CD14-positive monocyte (primary cell): ENCODE measurements at regions not wholly inside any gene's neighbourhood (a gene's known extent, or its start where the extent isn't known, plus 50 kb on each side); places are given as distances from the start of the nearest gene placed in this dataset.

Experiments
- DNase-seq, 3 donors: peaks; one replicate each; pipeline ENCODE4 v3.0.0-alpha.2; 2011 to 2022
- H2AFZ ChIP-seq: 2 replicates; pipeline ENCODE4 v1.6.0; 2012; ENCODE audit warnings: mild to moderate bottlenecking, low read depth, low read length, inconsistent platforms; ENCODE audit not compliant: insufficient read depth, poor library complexity, severe bottlenecking
- H3K27ac ChIP-seq, 2 donors: 1 replicate in 1 of 2; 2 replicates in 1 of 2; pipeline ENCODE4 v1.5.1; 2012 to 2013; ENCODE audit warnings: low read length in 2 of 2, control low read depth in 1 of 2, inconsistent platforms in 1 of 2, low read depth in 1 of 2, mild to moderate bottlenecking in 1 of 2
- H3K27me3 ChIP-seq, 2 donors: one replicate each; pipeline versions ENCODE4 v1.6.0 to v1.6.1; 2011 to 2013; ENCODE audit warnings: low read length in 2 of 2; ENCODE audit not compliant: control insufficient read depth in 2 of 2, insufficient read depth in 2 of 2
- H3K36me3 ChIP-seq, 2 donors: replicated peaks in 1 of 2; 1 replicate in 1 of 2; 2 replicates in 1 of 2; pipeline versions ENCODE4 v1.5.1 to v1.6.1; 2012 to 2013; ENCODE audit warnings: low read length in 2 of 2, control low read depth in 1 of 2, inconsistent platforms in 1 of 2, mild to moderate bottlenecking in 1 of 2; ENCODE audit not compliant: insufficient read depth in 2 of 2, control insufficient read depth in 1 of 2
- H3K4me1 ChIP-seq, 2 donors: 1 replicate in 1 of 2; 2 replicates in 1 of 2; pipeline versions ENCODE4 v1.5.1 to v1.6.1; 2012 to 2013; ENCODE audit warnings: low read length in 2 of 2, control low read depth in 1 of 2, inconsistent platforms in 1 of 2, mild to moderate bottlenecking in 1 of 2, moderate library complexity in 1 of 2; ENCODE audit not compliant: insufficient read depth in 2 of 2, control insufficient read depth in 1 of 2
- H3K4me2 ChIP-seq: replicated peaks from 2 replicates; pipeline ENCODE3; 2012; ENCODE audit warnings: low read length, moderate library complexity, mild to moderate bottlenecking; ENCODE audit not compliant: poor library complexity, severe bottlenecking; ENCODE audit errors: extremely low read depth
- H3K4me3 ChIP-seq, 3 experiments: fragments of 200-600 bp in 1 of 3; sonication (generic) in 1 of 3; replicated peaks in 1 of 3; 1 replicate in 2 of 3; 2 replicates in 1 of 3; pipeline ENCODE4 v1.5.1; 2011 to 2013; ENCODE audit warnings: low read length in 3 of 3, mild to moderate bottlenecking in 3 of 3, control low read depth in 2 of 3, low read depth in 2 of 3, inconsistent platforms in 1 of 3, moderate library complexity in 1 of 3
- H3K79me2 ChIP-seq: 2 replicates; pipeline ENCODE4 v1.6.0; 2012; ENCODE audit warnings: mild to moderate bottlenecking, control low read depth, inconsistent platforms, low read length, moderate library complexity; ENCODE audit not compliant: insufficient read depth
- H3K9ac ChIP-seq: 2 replicates; pipeline ENCODE4 v1.6.0; 2017; ENCODE audit warnings: low read length, mild to moderate bottlenecking; ENCODE audit not compliant: insufficient read depth, poor library complexity, severe bottlenecking
- H3K9me3 ChIP-seq, 2 donors: replicated peaks in 1 of 2; 1 replicate in 1 of 2; 2 replicates in 1 of 2; pipeline versions ENCODE4 v1.5.1 to v1.6.1; 2012 to 2013; ENCODE audit warnings: low read length in 2 of 2, control low read depth in 1 of 2; ENCODE audit not compliant: control insufficient read depth in 1 of 2, insufficient read depth in 1 of 2
- H4K20me1 ChIP-seq: 2 replicates; pipeline ENCODE4 v1.6.0; 2012; ENCODE audit warnings: mild to moderate bottlenecking, low read length, control low read depth, moderate library complexity; ENCODE audit not compliant: insufficient read depth
- H3K27ac Mint-ChIP-seq, 7 donors: one replicate each; pipeline ENCODE4 v1.8.0; 2020; ENCODE audit warnings: mild to moderate bottlenecking in 7 of 7, mixed read lengths in 7 of 7, moderate library complexity in 6 of 7, inconsistent platforms in 2 of 7
- H3K27me3 Mint-ChIP-seq, 3 donors: one replicate each; pipeline ENCODE4 v1.8.0; 2021 to 2022; ENCODE audit warnings: low read depth in 3 of 3, mild to moderate bottlenecking in 3 of 3, mixed read lengths in 3 of 3, moderate library complexity in 3 of 3, inconsistent platforms in 1 of 3
- H3K36me3 Mint-ChIP-seq, 2 donors: one replicate each; pipeline ENCODE4 v1.8.0; 2020; ENCODE audit warnings: mixed read lengths in 2 of 2, inconsistent platforms in 1 of 2, mild to moderate bottlenecking in 1 of 2
- H3K4me1 Mint-ChIP-seq: one replicate; pipeline ENCODE4 v1.8.0; 2020; ENCODE audit warnings: mild to moderate bottlenecking, mixed read lengths
- H3K4me3 Mint-ChIP-seq, 2 donors: one replicate each; pipeline ENCODE4 v1.8.0; 2020; ENCODE audit warnings: mild to moderate bottlenecking in 2 of 2, mixed read lengths in 2 of 2, moderate library complexity in 1 of 2
- H3K9me3 Mint-ChIP-seq, 7 donors: one replicate each; pipeline ENCODE4 v1.8.0; 2020 to 2022; ENCODE audit warnings: mixed read lengths in 7 of 7, mild to moderate bottlenecking in 6 of 7, moderate library complexity in 6 of 7, inconsistent platforms in 2 of 7
- WGBS: methylation state at CpG from one replicate; pipeline ENCODE4 v1.1.5; 2013; ENCODE audit warnings: missing lambda C conversion rate; ENCODE audit not compliant: insufficient coverage; 5-methylcytosine and 5-hydroxymethylcytosine counted together
- intact Hi-C, 2 donors: fragments of 100-400 bp; cut with micrococcal nuclease; formaldehyde crosslinking; loops; one replicate each; pipeline versions ENCODE4 v1.15.0 to v1.15.1; 2023
- TF ChIP-seq, protein P1 (sequence below): fragments of 200-600 bp; IDR thresholded peaks from one replicate; pipeline ENCODE4 v1.8.0; 2022; ENCODE audit warnings: antibody characterized with exemption, mild to moderate bottlenecking

DNA sequence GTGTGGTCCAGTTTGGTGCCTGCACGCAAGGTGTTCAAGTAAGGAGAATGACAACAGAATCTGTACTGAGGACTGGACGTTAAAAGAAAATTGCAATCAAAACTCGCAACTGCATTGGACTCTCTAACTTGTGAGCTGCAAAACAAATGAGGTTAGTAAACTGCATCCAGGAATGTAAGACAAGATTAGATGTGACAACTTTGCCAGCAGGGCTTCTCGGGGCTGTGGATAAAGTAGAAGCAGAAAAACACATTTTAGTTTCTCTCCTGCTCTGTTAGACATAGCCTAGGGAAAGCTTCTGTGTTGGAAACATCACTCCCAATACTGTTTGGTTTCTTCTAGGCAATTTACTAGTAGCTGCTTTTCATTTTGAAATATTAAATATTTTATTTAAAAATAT lies 338.2 kb upstream of the NAV3 start:
- H3K4me2 ChIP-seq, result no peak overlapping the region
- no peaks in the 10 kb centered on the region for H3K9me3 ChIP-seq
- no peaks in the 10 kb centered on the region for H3K36me3 ChIP-seq
- intact Hi-C loops, result no loop called here
- H3K27me3 ChIP-seq, result no peaks in the 10 kb centered on the region
- no peaks in the 10 kb centered on the region for H3K36me3 Mint-ChIP-seq
- no peak for DNase-seq
- H3K79me2 ChIP-seq, result no peaks in the 10 kb centered on the region
- H3K9me3 Mint-ChIP-seq, result peaks cover 0 to 7% (median 0%) of the 10 kb centered on the region in 7 donors
- H3K9ac ChIP-seq, result no peak overlapping the region
- 100% methylated on average over 3 of the region's 4 CpGs for WGBS
- no peaks in the 10 kb centered on the region for H3K27me3 Mint-ChIP-seq
- no peak overlapping the region for H3K4me3 Mint-ChIP-seq
- H3K27ac Mint-ChIP-seq, result no peak overlapping the region
- no peak overlapping the region for H3K4me3 ChIP-seq
- no peak overlapping the region for H2AFZ ChIP-seq
- no peaks in the 10 kb centered on the region for H3K4me1 Mint-ChIP-seq
- H4K20me1 ChIP-seq, result no peaks in the 10 kb centered on the region
- H3K4me1 ChIP-seq, result no peaks in the 10 kb centered on the region
- no peak overlapping the region for H3K27ac ChIP-seq
- TF ChIP-seq, protein P1, sequence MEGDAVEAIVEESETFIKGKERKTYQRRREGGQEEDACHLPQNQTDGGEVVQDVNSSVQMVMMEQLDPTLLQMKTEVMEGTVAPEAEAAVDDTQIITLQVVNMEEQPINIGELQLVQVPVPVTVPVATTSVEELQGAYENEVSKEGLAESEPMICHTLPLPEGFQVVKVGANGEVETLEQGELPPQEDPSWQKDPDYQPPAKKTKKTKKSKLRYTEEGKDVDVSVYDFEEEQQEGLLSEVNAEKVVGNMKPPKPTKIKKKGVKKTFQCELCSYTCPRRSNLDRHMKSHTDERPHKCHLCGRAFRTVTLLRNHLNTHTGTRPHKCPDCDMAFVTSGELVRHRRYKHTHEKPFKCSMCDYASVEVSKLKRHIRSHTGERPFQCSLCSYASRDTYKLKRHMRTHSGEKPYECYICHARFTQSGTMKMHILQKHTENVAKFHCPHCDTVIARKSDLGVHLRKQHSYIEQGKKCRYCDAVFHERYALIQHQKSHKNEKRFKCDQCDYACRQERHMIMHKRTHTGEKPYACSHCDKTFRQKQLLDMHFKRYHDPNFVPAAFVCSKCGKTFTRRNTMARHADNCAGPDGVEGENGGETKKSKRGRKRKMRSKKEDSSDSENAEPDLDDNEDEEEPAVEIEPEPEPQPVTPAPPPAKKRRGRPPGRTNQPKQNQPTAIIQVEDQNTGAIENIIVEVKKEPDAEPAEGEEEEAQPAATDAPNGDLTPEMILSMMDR, result no peak

DNA sequence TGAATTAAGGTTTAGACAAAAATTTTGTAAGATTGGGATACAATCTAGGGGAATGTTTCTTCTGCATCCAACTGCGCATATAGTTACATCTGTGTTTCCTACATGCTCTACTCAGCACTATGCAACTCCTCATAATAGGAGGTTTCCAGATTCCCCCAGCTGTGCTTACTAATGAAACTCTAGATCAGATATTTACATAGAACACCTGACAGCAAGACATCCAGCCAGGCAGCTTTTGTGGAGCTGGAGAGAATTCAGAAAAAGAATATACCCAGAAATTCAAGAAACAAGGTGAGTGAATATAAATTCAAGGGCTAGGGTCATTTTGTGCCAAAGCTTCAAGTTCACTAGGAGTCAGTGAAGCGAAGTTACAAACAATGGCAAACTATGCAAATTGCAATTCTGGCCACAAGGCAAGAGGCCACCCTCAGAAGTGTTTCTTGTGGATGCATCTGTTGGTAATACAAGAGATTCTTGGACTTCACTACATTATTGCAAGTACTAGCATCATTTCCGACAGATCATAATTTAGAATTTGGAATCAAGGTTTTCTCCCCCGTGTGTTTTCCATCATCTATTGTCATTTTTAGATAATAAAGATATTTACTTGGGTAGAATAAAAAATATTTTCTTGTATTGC lies 341.2 kb upstream of the NAV3 start:
- no peaks in the 10 kb centered on the region for H3K36me3 Mint-ChIP-seq
- no peaks in the 10 kb centered on the region for H4K20me1 ChIP-seq
- TF ChIP-seq, protein P1, result no peak
- H3K4me1 Mint-ChIP-seq, result no peaks in the 10 kb centered on the region
- no peak overlapping the region for H3K4me3 ChIP-seq
- no peaks in the 10 kb centered on the region for H3K27me3 ChIP-seq
- H3K27me3 Mint-ChIP-seq, result no peaks in the 10 kb centered on the region
- H3K9me3 Mint-ChIP-seq, result peaks cover 0 to 7% (median 0%) of the 10 kb centered on the region in 7 donors
- DNase-seq, result no peak
- no peak overlapping the region for H3K27ac Mint-ChIP-seq
- H3K4me3 Mint-ChIP-seq, result no peak overlapping the region
- H2AFZ ChIP-seq, result no peak overlapping the region
- H3K9ac ChIP-seq, result no peak overlapping the region
- intact Hi-C loops, result no loop called here
- no peak overlapping the region for H3K4me2 ChIP-seq
- no peaks in the 10 kb centered on the region for H3K4me1 ChIP-seq
- no peak overlapping the region for H3K27ac ChIP-seq
- no peaks in the 10 kb centered on the region for H3K36me3 ChIP-seq
- 80% methylated on average over 1 of the region's 4 CpGs for WGBS
- no peaks in the 10 kb centered on the region for H3K9me3 ChIP-seq
- H3K79me2 ChIP-seq, result no peaks in the 10 kb centered on the region
